ENCODE measurements at regions not wholly inside any gene's neighbourhood (a gene's known extent, or its start where the extent isn't known, plus 50 kb on each side); places are given as distances from the start of the nearest gene placed in this dataset.

GRCh38 chr1:29884740-29885139, 648.4 kb downstream of the PTPRU start:
- TF ChIP-seq ZNF274 (IDR thresholded peaks at IDR 0.05; ENCODE audit: low read depth, low read length) (no peak), YY1 (IDR thresholded peaks at IDR 0.05; ENCODE audit: insufficient read depth, insufficient read length) (no peak), SUZ12 (IDR thresholded peaks at IDR 0.05; ENCODE audit: extremely low read depth, insufficient read depth, insufficient read length) (no peak)

Measured in NT2/D1 (cell line).